NT2/D1 (cell line): ENCODE measurements at regions not wholly inside any gene's neighbourhood (a gene's known extent, or its start where the extent isn't known, plus 50 kb on each side); places are given as distances from the start of the nearest gene placed in this dataset.

ENCODE experiments used
- SUZ12 ChIP-seq: IDR thresholded peaks from 2 replicates; pipeline ENCODE4 v1.6.1; 2011; ENCODE audit not compliant: insufficient read length, insufficient read depth; ENCODE audit errors: extremely low read depth
- YY1 ChIP-seq: IDR thresholded peaks from 2 replicates; pipeline ENCODE4 v1.6.1; 2011; ENCODE audit not compliant: insufficient read length, insufficient read depth
- ZNF274 ChIP-seq: IDR thresholded peaks from 2 replicates; pipeline ENCODE4 v1.6.1; 2011; ENCODE audit warnings: mild to moderate bottlenecking, low read depth, low read length

DNA sequence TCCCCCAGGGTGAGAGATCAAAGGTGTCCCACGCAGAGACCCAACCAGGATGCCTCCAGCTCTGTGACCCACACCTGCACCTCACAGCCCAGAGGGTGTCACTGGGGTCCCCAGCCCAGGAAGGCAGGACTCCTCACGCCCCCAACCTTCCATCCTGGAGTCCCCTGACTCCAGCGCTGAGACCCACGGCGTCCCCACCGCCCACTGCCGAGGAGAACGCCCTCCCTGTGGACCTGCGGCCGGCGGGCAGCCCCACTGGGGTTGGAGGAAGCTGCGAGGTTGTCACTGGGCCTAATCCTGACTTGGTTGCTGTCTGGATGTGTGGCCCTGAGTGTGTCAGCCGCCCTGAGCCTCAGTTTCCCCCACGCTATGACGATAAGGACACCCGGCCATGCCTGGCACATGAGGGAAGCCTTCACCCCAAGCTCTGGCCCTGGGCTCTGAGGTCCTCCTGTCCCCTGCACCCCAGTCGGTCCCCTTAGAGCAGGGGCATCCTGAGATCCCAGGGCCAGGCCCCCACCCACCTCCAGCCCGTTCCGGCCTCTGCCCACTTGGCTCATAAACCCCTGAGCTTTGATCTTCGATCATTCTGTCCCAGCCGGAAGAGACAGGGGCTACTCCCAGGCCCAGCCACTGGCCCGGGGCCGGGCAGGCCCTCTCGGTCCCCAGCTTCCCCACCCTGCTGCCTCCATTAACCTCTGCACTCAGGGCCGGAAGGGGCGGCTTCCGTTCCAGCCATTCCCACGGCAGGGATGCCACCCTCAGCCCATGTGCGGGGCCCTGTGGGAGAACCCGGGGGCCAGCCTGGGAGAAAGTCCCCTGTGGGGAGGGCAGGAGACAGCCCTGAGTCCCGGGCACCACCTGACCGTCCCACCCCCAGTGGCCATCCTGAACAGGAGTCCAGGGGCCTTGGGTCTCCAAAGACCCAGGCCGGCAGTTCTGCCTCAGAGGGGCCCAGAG, 113.2 kb downstream of the MICALL2 start:
- no peak for TF ChIP-seq YY1
- TF ChIP-seq SUZ12 = no peak
- no peak for TF ChIP-seq ZNF274
